Uterus (tissue), 3 donors: ENCODE measurements at regions not wholly inside any gene's neighbourhood (a gene's known extent, or its start where the extent isn't known, plus 50 kb on each side); places are given as distances from the start of the nearest gene placed in this dataset.

Experiments
- DNase-seq, 2 donors: peaks; one replicate each; pipeline ENCODE4 v3.0.0-alpha.2; 2019 to 2020
- H3K27ac ChIP-seq, 2 donors: fragments of 200-600 bp; sonication (generic); 1 replicate in 1 of 2; 2 replicates in 1 of 2; pipeline ENCODE4 v1.5.1; 2016 to 2018
- H3K27me3 ChIP-seq, 2 donors: fragments of 200-600 bp; sonication (generic); one replicate each; pipeline ENCODE4 v1.5.1; 2018 to 2019; ENCODE audit warnings: control low read depth in 1 of 2
- H3K36me3 ChIP-seq, 2 donors: fragments of 200-600 bp; sonication (generic); one replicate each; pipeline ENCODE4 v1.5.1; 2019; ENCODE audit warnings: control low read depth in 1 of 2
- H3K4me1 ChIP-seq, 2 donors: fragments of 200-600 bp; sonication (generic); one replicate each; pipeline ENCODE4 v1.5.1; 2018 to 2019; ENCODE audit warnings: control low read depth in 1 of 2
- H3K4me3 ChIP-seq, 2 donors: fragments of 200-600 bp; sonication (generic); 1 replicate in 1 of 2; 2 replicates in 1 of 2; pipeline ENCODE4 v1.5.1; 2018 to 2019; ENCODE audit warnings: mild to moderate bottlenecking in 1 of 2
- H3K9me3 ChIP-seq, 2 donors: fragments of 200-600 bp; sonication (generic); one replicate each; pipeline ENCODE4 v1.5.1; 2019; ENCODE audit warnings: control low read depth in 1 of 2
- POLR2A ChIP-seq, 2 donors: fragments of 450-650 bp; IDR thresholded peaks; one replicate each; pipeline ENCODE4 v1.6.1; 2016; ENCODE audit warnings: antibody characterized with exemption in 2 of 2, mild to moderate bottlenecking in 1 of 2, moderate library complexity in 1 of 2
- intact Hi-C: fragments of 100-400 bp; cut with DNase I; formaldehyde crosslinking; loops from one replicate; pipeline ENCODE4 v1.15.1; 2023; ENCODE audit warnings: low total_unique reads
- TF ChIP-seq, protein P1 (sequence below), 4 experiments: fragments of 200-600 bp in 2 of 4; fragments of 450-650 bp in 2 of 4; sonication (generic) in 2 of 4; IDR thresholded peaks; one replicate each; pipeline ENCODE4 v1.5.1; 2016 to 2019; ENCODE audit warnings: antibody characterized with exemption in 4 of 4, mild to moderate bottlenecking in 2 of 4, moderate library complexity in 1 of 4
- donor health status: DM: yes; HTN: yes; CAD: no.

DNA sequence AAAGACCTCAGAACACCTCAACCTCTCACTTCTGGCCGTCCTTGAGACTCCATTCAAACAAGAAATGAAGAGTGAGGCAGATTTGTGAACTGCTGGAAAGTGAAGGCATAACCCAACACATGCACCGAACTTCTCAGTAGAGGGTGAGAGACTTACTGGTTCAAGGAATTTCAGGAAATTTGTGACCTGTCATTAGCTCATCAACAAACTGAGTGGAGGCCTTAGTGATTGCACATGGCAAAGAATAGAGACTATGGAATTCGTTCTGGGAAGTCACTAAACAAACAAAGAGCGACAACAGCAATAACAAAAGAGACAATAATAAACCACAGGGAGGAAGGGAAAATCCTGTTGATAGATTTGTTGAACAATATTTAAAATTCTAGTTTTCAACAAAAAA lies 125.0 kb upstream of the AKR1E2 start:
- intact Hi-C loops, result no loop called here
- Histone ChIP-seq H3K9me3 (no peaks in the 10 kb centered on the region), H3K36me3 (no peaks in the 10 kb centered on the region), H3K27ac (no peak overlapping the region), H3K4me3 (no peak overlapping the region), H3K27me3 (no peaks in the 10 kb centered on the region), H3K4me1 (no peaks in the 10 kb centered on the region)
- no peak for DNase-seq
- TF ChIP-seq POLR2A (IDR thresholded peaks at IDR 0.05), result no peak
- TF ChIP-seq, protein P1, sequence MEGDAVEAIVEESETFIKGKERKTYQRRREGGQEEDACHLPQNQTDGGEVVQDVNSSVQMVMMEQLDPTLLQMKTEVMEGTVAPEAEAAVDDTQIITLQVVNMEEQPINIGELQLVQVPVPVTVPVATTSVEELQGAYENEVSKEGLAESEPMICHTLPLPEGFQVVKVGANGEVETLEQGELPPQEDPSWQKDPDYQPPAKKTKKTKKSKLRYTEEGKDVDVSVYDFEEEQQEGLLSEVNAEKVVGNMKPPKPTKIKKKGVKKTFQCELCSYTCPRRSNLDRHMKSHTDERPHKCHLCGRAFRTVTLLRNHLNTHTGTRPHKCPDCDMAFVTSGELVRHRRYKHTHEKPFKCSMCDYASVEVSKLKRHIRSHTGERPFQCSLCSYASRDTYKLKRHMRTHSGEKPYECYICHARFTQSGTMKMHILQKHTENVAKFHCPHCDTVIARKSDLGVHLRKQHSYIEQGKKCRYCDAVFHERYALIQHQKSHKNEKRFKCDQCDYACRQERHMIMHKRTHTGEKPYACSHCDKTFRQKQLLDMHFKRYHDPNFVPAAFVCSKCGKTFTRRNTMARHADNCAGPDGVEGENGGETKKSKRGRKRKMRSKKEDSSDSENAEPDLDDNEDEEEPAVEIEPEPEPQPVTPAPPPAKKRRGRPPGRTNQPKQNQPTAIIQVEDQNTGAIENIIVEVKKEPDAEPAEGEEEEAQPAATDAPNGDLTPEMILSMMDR (IDR thresholded peaks at IDR 0.05), result no peak

DNA sequence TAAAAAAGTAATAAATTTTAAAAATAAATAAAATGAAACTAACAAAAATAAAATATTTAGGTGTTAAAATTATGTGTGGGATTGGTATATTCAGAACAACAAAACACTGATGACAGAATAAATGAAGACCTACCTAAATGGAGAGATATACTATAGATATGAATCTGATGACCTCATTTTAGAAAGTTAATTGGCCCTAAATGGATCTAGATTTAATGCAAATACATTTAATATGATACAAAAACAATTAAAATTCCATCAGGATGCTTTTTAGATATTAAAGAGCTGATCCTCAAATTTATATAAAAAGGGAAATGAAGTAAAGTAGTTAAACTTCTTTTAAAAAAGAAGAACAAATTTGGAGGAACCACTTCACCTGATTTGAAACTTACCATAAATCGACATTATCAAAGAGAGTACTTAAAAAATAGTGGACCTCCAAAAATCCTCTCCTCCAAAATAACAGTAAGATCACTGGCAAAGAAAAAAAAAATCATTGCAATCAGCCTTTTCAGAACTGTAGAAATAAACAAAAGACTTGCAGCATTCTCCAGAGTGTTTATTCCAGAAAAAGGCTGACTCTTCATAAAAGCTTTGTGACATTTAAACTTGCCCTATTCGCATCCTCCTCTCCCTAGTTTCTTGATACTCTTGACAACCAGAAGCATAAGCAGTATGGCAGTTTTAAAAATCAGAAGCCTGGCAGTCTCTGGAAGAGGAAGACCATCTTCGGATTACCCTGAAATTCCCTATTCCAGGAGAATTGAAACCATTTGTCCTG lies 125.9 kb upstream of the AKR1E2 start:
- H3K27me3 ChIP-seq, result no peaks in the 10 kb centered on the region
- TF ChIP-seq POLR2A (IDR thresholded peaks at IDR 0.05), result no peak
- TF ChIP-seq, protein P1 (IDR thresholded peaks at IDR 0.05), result no peak
- no peak overlapping the region for H3K27ac ChIP-seq
- H3K4me3 ChIP-seq, result no peak overlapping the region
- no peak for DNase-seq
- H3K9me3 ChIP-seq, result no peaks in the 10 kb centered on the region
- H3K4me1 ChIP-seq, result no peaks in the 10 kb centered on the region
- intact Hi-C loops, result no loop called here
- H3K36me3 ChIP-seq, result no peaks in the 10 kb centered on the region

DNA sequence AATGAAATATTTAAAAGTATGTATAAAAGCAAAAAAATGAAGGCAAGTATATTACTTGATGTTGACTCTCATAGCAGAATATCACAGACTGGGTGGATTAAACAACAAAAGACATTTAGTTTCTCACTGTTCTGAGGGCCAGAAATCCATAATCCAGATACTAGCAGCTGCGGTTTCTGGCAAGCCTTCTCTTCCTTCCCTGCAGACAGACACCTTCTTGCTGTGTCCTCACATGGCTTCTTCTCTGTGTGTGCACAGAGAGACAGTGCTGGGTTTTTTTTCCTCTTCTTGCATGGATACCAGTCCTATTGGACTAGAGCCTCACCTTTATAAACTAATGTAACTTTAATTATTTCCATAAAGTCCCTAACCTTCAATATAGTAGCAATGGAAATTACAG lies 127.9 kb upstream of the AKR1E2 start:
- Histone ChIP-seq H3K4me3 (no peak overlapping the region), H3K9me3 (no peaks in the 10 kb centered on the region), H3K36me3 (no peaks in the 10 kb centered on the region), H3K27me3 (no peaks in the 10 kb centered on the region), H3K27ac (no peak overlapping the region), H3K4me1 (no peaks in the 10 kb centered on the region)
- DNase-seq, result no peak
- intact Hi-C loops, result no loop called here
- TF ChIP-seq, protein P1 (IDR thresholded peaks at IDR 0.05), result no peak
- no peak for TF ChIP-seq POLR2A (IDR thresholded peaks at IDR 0.05)

DNA sequence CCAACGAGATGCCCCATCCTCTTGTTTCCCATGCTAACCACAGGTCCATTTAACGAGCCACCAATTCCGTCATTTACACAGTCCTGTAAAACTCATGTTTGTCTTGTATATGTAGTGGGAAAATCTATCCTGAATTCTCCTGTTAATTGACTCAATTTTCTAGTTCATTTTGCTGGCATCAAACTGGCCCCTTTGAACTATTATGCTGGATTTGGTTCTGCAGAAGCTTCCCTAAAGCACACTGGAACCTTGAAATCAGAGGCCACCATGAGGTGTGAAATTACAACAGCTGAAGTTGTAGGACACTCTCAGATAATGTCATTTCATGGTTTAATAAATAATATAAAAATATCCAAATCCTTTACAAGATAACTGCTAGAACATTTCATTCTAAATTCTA lies 129.8 kb upstream of the AKR1E2 start:
- TF ChIP-seq POLR2A (IDR thresholded peaks at IDR 0.05), result no peak
- TF ChIP-seq, protein P1 (IDR thresholded peaks at IDR 0.05), result no peak

DNA sequence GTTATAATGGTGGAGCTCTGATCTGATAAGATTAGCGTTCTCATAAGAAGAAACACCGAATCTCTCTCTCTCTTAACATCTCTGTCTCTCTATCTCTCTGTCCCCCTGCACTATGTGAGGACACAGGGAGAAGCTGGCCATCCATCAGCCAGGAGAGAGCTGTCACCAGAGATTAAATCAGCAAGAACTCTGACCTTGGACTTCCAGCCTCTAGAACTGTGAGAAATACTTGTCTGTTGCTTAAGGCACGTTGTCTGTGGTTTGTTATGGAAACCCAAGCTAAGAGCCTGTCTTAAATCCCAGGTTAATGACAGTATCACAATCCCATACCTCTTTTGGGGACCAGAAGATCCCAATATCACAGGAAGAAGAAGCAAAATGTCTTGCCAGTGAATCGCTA lies 132.0 kb upstream of the AKR1E2 start:
- intact Hi-C loops, result no loop called here
- Histone ChIP-seq H3K36me3 (no peaks in the 10 kb centered on the region), H3K9me3 (no peaks in the 10 kb centered on the region), H3K27ac (no peak overlapping the region), H3K4me1 (no peaks in the 10 kb centered on the region), H3K4me3 (no peak overlapping the region), H3K27me3 (no peaks in the 10 kb centered on the region)
- TF ChIP-seq, protein P1 (IDR thresholded peaks at IDR 0.05), result no peak
- no peak for DNase-seq

More for the DNA sequence above, 129.8 kb upstream of the AKR1E2 start:
- no peak for DNase-seq
- Histone ChIP-seq H3K27me3 (no peaks in the 10 kb centered on the region), H3K4me1 (no peaks in the 10 kb centered on the region), H3K9me3 (no peaks in the 10 kb centered on the region), H3K4me3 (no peak overlapping the region), H3K27ac (no peak overlapping the region), H3K36me3 (no peaks in the 10 kb centered on the region)
- intact Hi-C loops, result no loop called here
